ENCODE measurements at regions not wholly inside any gene's neighbourhood (a gene's known extent, or its start where the extent isn't known, plus 50 kb on each side); places are given as distances from the start of the nearest gene placed in this dataset.

DNA sequence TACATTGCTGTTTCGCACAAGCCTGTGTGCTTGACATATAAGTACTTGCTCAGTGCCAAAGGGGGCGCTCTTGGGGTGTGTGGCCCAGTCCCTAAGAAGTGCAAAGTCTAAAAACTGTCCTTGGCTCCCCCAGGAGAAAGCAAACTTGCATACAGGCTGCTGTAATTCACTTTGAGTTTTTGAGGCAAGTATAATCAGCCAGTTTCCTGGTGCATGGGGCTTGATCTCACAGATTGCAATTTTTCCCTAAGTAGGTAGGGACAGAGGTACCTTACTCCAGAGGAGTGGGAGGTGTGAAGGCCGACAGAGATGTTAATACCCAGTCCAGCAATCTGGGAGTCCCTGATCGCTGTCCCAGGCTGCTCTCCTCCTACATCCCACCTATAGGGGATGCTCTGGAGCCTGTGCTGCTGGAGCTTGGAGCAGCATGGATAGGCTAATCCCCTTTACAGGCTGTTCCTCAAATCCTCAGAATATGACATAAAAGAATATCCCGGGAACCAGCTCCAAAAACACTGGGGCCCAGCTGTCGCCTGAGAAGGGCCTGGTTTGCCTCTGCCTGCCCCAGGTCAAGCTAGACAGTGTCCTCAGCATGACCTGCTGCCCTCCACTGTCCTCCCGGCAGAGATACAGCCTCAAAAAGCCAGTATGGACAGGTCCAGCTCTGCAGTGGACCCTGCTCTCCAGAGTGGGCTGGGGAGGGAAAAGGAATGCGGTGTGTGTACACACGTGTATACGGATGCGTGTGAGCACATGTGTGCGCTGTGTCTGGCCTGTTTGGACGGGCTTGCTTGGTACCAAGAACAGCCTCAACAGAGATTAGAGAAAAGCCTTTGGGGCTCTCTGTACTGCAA, 136.5 kb upstream of the HAAO start:
- no peak for DNase-seq

DNA sequence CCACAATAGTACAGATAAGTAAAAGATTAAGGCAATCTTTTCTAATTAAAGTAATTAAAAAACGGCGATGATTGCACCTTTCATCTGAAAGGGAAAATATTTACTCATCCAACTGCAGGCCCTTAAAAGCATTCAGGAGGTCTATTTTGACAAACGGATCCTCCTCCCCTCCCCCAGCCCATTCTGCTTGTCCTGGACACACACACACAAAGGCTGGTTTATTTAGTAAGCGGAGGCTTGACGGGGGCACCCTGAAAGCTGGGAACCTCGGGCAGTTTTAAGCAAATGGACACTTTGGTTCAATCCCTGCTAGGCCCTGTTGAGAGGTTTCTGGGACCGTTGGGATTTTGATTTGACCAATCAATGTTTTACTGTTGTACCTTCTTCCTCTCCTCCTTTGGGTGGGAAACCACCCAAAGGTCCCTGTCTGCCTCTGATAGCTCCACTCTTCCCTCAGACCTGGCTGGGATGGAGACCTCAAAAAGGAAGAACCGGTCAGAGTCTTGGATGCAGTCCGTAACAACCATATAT, 135.8 kb upstream of the HAAO start:
- DNase-seq, result no peak

DNA sequence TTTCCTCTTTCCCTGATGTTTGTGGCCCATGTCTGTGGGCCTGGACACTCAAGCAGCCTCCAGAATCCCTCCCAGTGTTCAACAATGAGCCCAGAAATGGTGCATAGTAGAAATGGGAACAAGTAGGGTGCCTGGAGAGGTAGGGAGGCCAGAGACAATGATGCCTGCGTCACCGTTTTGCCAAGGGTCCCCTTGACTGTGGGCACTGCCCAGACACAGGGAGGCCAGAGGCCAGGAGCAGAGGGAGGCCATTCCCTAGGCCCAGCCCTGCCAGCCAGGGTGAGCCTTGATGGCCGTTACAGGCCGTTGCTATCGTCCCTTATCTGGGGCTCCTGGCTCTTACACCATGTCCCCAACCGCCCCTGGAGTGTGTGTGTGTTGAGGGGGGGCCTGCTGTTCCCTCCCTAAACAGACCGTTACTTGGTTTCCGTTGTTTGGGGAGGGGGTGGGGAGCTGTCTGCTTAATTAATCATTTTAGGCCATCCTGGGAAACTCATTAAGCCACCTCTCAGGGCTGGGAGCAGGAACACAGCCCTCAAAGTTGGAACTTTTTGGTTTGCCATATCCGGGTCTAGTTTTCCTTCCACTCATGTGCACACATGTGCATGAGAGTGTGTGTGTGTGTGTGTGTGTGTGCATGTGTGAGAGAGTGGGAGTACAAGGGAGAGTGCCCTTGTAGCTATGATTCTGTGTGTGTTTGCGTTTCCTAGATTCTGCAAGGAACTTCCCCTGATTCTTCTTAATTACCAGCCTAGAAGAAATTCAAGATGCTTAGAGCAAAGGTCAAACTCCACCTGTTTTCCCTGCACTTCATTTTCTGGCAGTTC, 135.2 kb upstream of the HAAO start:
- DNase-seq, result no peak

DNA sequence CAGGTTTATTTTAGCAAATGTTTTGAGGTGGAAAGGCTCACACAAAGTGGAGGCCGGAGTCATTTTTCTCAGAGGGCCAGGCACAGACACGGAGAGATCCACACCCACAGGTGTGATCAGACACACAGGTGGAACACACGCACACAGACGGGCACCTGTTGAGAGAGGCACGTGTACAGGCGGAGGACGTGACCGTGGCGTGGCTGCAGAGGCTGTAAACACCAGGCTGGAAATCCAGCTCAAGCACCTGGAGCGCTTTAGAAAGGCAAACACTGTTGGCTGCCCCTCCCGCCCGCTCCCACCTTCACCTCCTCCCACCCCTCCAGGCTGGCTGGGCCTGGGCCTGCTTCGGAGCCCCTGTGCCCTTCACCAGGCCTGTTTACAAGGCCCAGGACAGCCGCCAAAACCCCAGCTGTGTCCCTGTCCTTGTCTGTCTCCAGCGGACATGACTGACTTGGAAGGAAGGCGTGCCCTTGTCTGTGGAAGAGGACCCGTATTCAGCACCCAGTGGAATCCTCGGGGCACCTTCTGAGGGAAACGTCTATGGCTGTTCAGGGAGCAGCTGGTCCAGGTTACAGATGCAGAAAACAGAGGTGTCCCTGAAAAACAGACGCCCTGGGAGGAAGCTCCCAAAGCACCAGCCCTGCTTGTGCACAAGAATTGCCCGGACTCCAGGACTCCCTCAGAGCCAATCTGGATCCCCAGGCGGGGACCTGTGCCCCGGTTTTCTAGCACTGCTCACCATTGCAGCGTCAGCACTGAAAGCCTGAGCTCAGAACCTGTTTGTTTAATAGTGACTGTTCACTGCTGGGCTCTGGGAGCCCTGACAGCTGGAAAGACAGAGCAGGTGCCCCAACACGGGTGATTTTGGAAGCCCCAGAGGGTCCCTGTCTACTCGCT, 134.3 kb upstream of the HAAO start:
- DNase-seq, result no peak

DNA sequence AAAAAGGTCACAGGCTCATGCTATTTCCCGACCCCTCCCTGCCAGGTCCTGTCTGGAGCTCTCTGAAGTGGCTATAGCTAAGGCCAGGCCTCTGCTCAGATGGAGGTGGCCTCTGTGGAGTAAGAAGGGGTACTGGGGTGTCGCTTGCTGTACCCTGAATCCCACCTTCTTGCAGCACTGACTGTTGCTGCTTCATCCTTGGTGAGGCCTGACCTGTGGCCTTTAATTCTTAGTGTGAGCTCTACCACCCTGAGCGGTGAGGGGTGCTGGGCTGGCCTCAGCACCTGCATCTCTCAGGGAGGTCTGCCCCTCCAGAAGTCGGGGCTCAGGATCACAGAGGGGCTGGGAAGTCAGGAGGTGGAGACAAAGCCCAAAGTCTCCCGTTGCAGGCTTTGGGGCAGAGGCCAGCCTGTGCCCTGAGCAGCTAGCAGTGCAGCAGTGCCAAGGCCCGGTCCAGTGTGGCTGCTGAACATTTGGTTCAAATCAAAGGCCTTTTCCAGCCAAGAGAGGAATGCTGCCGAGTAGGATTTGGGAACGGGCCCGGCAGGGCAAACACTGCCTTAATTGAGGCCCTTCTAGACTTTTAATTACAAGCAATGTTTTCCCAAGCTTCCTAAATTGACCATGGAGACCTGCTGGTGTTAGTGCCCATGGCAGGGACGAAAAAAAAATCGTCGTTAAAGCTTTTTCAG, 133.5 kb upstream of the HAAO start:
- no peak for DNase-seq

DNA sequence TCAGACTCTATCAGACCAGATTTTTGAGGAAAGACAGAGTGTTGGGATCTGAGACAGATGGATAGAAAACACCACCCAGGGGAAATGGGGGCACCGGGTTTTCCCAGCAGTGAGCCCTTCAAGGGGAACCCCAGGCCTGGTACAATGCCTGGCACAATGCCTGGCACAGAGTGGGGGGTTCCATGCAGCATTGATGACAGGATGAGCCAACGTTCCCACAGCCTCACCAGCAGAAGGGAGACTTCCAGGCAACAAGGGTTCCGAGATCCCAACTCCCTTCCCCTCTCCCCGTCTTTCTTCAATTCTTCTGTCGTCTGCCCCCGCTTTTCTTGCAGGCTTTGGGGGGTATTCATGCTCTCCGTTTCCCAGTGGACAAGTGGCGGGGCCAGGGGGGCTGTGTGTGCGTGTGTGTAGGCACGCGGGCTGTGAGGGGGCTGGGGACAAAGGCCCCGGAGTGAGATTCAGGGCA, 132.1 kb upstream of the HAAO start:
- no peak for DNase-seq

DNA sequence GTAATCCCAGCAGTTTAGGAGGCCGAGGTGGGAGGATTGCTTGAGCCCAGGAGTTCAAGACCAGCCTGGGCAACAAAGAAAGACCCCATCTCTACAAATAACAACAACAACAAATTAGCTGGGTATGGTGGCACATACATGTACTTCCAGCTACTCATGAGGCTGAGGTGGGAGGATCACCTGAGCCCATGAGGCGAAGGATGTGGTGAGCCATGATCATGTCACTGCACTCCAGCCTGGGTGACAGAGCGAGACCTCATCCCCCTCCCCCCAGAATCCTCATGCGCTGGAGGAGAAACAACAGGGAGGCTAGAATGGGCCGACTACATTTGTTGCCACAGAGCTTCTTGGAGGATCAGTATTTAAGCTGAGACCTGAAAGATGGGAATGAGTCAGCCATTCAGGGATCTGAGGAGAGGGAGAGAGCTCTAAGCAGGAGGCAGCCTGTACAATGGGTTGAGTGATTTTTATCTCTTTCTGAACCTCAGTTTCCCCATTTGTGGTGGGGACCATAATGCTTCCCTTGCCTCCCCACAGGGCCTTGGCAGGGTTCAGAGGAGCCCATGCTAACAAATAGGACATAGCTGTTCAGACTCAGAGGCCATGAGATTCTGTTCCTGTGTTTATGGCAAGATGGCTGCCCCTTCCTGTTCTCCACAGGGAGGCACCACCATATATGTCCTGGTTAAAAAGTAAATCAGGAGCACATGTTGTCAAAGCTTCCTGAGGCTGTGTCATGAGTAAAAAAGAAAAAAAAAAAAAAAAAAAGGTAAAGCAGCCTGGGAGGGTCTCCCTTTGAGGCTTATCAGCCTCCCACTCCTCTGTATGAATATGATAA, 131.4 kb upstream of the HAAO start:
- DNase-seq, result no peak

DNA sequence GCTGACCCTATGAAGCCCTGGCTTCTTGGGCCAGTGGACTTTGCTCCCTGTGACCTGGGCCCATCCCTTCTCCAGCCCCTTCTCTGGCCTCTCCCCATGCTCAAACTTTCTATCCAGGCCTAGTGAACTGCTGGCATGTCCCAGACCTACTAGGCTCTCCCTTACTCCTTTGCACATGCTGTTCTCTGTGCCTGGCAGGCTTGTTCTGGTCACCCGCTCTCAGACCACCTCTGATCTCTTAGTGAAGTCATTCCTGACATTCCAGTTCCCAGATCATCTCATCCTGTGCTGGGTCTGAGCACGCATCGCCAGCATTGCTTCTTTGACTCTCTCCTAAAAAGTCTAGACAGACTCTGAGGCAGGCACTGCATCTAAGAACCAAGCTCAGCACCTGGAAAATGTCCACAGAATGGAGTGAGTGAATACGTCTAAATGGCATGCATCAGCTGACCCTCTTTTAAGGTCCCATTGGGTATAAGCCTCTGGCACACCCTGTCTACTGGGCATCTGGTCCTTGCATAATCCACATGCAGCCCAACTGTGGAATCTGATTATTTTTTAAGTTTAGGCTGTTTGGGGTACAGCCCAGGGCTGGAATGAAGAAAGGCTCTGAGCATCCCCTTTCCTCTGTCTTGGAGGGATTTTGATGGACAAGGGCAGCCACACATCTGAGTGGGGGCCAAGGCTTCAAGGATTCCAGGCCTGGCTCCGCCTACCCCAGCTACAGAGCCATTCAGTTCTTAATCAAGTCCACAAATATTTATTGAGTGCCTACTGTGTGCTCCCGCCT, 130.6 kb upstream of the HAAO start:
- DNase-seq, result no peak

DNA sequence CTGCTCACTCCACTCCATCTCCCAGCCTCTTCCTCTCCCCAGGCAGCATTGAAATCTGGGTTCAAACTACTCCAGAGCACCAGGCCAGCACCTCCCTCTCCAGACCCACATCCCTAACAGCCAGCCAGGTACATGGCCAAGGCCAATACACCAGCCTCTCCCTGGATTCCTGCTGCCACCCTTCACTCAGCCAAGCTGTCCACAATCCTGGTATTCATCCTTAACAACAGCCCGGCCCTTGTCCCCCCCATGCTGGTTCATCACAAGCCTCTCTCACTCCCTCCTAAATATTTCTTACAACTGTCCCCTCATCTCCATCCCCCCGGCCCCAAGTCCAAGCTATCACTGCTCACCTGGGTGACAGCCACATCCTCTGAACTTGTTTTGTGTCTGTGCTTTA, 129.9 kb upstream of the HAAO start:
- no peak for DNase-seq

DNA sequence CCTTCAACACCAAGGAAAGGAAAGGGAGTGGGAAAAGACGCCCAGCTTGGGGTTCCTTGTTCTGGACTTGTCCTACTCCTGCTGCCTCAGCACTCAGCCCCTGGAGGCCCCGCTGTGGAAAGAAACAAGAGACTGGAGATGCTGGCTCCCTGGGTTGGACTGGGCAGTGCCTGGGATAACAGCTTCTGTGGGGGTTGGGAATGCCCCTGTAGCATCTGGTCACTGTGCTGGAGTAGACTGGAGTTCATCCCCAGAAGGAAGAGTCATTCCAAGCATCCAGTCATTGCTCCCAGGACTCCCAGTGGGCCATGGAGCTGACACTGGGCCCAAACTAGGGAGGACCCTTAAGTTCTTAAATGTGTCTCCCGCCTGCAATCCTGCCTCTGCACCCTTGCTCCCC, 129.3 kb upstream of the HAAO start:
- no peak for DNase-seq

DNA sequence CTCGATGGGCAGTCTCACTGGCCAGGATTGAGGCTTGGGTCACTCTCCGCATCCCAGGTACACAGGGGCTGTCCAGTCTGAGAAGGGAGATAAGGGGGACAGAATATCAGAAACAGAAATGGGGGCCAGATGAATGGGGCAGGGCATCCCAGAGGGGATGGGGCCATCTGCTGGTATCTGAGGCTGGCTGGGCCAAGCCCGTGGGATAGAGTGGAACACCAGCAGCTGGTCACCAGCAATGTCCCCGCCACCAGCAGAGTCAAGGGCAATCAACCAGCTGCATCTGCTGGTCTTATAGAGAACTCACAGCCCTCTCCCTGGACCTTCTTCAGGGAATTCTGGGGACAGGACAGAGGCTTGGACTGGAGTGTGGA, 128.8 kb upstream of the HAAO start:
- no peak for DNase-seq

DNA sequence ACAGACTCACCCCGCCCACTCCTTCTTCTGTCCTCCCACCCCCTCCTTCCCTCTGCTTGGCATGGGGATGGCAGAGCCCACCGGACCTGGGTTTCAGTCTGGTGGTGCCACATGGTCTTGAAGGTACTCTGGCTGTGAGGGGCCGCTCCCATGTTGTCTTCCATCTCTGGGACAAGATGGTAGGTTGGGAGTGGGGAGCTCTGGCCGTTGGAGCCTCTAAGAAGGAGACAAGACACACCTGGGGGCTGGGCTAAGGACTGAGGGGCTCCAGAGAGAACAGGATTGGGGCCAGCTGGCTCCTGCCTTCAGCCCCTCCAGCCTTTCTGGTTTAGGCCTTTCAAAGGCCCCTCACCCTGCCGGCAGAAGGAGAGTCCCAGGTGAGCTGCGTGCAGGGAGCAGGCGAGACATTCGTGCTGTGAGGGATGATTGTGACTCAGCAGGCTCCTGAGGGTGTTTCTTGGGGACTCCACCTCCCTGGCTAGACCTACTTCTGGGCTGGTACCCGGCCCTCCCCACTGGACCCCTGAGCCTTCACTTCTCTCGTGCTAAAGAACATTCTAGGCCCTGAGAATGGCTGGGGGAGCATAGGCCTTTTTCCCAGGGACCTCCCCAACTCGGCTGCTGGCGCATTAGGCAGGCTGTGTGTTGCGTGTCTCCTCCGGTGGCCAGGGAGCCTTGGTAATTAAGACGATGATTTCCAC, 128.2 kb upstream of the HAAO start:
- no peak for DNase-seq

DNA sequence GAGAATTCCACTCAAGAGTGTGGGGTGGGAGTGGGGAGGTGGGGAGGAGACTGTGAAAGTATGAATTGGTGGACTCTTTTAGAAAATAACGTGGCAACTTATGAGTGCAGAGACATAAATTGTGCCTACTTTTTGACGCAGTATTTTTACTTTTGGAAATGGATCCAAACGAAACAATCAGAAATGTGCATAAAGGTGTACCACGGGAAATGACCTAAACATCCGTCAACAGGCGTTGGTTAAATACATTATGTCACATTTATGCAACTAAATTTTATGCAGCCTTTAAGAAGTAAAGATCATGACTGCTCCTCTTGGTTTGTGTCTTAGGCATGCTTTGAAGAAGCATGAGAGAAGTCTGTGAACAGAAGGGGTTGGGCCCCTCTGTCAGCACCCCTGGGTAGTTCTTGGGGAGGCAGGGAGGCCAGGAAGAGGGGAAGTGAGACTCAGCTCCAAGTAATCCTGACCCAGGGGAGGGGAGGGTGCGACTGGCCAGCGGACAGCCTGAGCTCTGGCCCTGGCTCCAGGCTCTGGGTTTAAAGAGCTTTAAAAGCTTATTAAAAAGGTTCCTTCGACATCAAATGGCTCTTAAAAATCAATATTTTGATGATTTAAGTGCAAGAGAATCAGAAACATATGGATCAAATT, 126.4 kb upstream of the HAAO start:
- no peak for DNase-seq

DNA sequence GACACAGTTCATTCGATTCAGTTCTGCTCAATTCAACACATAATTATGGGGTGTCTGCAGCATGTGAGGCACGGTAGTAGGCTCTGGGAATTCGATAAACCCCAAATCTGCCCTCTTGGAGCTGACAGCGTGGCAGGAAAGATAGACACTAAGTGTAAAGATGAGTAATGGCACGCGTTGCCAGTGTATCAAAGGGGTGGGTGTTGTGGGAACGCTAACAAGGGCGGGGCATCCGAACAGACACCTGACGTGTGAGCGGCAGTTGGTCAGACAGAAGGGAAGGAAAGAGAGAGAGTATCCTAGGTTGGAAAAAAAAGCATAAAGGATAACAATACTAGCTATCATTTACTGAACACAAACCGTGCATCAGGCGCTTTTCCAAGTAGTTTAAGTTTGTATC, 125.7 kb upstream of the HAAO start:
- DNase-seq, result no peak

DNA sequence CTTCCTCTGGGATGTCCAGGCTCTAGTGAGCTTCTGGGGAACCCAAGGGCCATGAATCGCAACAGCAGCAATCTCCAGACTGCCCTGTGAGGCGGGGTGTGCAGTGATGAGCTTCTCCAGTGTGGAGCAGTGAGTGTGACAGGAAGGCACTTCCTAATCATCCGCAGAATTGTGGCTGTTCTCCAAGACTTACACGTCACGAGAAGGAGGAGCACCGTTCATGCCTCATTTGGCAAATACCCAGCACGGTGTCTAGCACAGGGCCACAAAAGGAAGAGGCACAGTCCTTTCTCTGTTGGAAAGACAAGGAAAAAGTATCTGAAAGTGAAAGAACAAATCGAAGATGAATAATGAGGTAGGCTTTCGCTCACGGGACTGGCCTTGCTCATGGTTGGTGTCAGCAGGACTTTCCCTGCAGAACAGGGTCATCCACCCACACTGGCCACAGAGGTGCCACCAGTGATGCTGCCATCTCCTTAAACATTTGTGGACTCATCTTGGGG, 125.1 kb upstream of the HAAO start:
- DNase-seq, result no peak

DNA sequence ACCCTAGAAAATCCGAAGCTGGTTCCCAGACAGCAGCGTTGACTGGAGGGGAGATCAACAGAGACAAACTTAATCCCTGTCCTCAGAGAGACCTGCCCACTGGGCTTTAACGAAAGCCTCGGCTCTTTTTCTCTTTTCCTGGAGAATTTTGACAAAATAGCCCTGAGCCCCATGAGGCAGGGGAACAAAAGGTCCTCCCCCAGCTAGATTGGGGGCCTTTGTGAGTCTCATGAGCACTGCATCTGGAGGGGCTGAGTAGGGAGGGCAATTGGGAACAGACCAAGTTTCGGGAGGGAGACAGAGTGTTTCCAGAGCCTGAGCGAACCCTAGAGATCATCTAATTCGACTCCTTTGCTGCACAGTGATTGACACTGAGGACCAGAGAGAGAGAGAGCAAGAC, 123.9 kb upstream of the HAAO start:
- no peak for DNase-seq

DNA sequence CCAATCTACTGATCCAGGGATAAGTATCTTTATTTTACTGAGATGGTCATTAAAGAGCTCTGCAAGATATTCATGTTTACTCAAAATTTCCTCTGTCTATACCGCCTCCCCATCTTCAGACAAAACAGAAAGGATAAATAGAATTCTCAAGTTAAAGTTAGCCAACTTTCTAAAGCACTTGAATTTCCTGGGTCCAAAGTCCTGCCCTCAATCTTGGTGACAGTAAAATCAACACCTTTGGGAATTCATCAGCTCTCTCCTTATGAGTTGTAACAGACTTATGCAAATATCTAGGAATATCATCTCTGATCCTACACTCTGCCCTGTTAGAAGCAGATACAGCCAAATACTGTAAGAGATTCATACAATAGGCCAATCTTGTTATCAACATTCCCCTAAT, 122.5 kb upstream of the HAAO start:
- no peak for DNase-seq

DNA sequence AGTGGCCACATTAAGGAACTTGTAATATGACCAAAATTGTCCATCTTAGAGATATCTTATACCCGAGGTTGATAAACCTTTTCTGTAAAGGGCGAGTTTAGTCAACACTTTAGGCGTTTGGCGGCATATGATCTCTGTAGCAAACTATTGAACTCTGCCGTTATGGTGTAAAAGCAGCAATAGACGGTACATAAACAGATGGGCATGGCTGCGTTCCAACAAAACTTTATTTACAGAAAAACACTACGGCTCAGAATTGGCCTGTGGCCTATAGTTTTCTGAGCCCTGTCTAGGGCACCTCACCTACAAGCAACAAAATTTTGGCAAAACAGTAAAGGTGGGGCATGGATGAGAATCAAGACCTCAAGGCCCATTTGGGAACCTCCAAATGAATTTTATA, 121.9 kb upstream of the HAAO start:
- DNase-seq, result no peak

DNA sequence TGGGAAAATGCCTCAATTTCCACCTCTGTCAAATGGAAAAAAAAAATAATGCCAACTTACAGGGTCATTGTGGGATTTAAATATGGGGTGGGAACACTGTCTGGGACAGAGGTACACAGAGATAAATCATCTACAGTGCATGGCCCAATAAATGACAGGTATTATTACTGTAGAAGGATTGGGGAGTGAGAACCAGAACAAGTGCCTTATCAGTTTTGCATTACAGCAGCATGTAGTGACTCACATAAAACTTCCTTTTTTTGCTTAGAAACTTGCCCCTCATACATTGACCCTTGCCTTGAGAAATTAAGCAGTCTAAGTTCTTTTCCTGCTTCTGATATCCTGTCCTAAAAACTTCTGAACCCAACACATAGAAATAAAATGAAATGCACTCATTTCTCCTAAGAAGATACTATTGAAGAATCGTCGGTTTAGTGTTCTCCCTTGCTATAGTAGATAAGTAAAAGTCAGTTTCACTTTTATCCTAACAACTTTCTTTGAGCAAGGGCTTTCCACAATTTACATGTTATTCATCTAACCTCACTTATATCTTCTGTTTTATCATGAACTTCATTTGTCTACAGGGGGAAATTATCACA, 121.0 kb upstream of the HAAO start:
- no peak for DNase-seq

All from NCI-H2107 (cell line).